K562 (cell line): ENCODE measurements at regions not wholly inside any gene's neighbourhood (a gene's known extent, or its start where the extent isn't known, plus 50 kb on each side); places are given as distances from the start of the nearest gene placed in this dataset.

ENCODE experiments used
- ATAC-seq: fragments of 200-7000 bp; cut with Tn5 transposase; 3 replicates; pipeline ENCODE4 v1.9.1; 2020; ENCODE audit warnings: moderate library complexity
- BruUV-seq: library from RNA; stranded (reverse); fragments of 400-500 nt; replicated peaks from 2 replicates; lab custom pipeline; 2021; lab: Mats Ljungman, UMichigan
- CTCF ChIA-PET: fragments of 300-600 bp; formaldehyde crosslinking; extraction: SDS; loops from one replicate; lab custom pipeline; 2021; ENCODE audit warnings: low intra/inter-chr PET ratio; lab: Yijun Ruan, JAX
- POLR2A ChIA-PET: fragments of 300-600, 350-650 bp; sonication (Branson Sonifier 250); formaldehyde crosslinking; extraction: SDS; loops from one replicate; lab custom pipeline; 2021; ENCODE audit warnings: antibody characterized with exemption, inconsistent platforms; lab: Yijun Ruan, JAX
- DNase-seq, 4 experiments: peaks; one replicate each; pipeline versions ENCODE4 v3.0.0 to v3.0.0-alpha.2; 2011 to 2018; ENCODE audit warnings: low spot score in 3 of 4, mixed read lengths in 3 of 4; ENCODE audit errors: extremely low read depth in 1 of 4
- FAIRE-seq: peaks from 2 replicates; lab custom pipeline; 2011; peaks lifted over from hg19 to GRCh38; lab: Jason Lieb, UNC
- H2AFZ ChIP-seq: 2 replicates; pipeline ENCODE4 v1.6.0; 2011; ENCODE audit warnings: low read depth, low read length, control low read depth, inconsistent platforms
- H3K27ac ChIP-seq: fragments of 200-600 bp; 3 replicates; pipeline ENCODE4 v1.8.0; 2011; ENCODE audit warnings: low read depth, mild to moderate bottlenecking, control low read depth, inconsistent platforms, low read length, moderate library complexity, mixed read lengths; ENCODE audit errors: extremely low read depth
- H3K27me3 ChIP-seq, 2 experiments: fragments of 300-600 bp in 1 of 2; 2 replicates in 1 of 2; 3 replicates in 1 of 2; pipeline versions ENCODE4 v1.6.0 to v1.8.0; 2011; ENCODE audit warnings: inconsistent platforms in 2 of 2, low read length in 2 of 2, mild to moderate bottlenecking in 1 of 2, mixed read lengths in 1 of 2, moderate library complexity in 1 of 2; ENCODE audit not compliant: control insufficient read depth in 2 of 2, insufficient read depth in 2 of 2
- H3K36me3 ChIP-seq: fragments of 300-600 bp; 3 replicates; pipeline ENCODE4 v1.8.0; 2011; ENCODE audit warnings: mild to moderate bottlenecking, low read length, inconsistent platforms; ENCODE audit not compliant: control insufficient read depth, insufficient read depth
- H3K4me1 ChIP-seq, 2 experiments: fragments of 200-600 bp in 1 of 2; replicated peaks in 1 of 2; 2 replicates in 1 of 2; 3 replicates in 1 of 2; pipeline versions ENCODE4 v1.5.1 to v1.8.0; 2011; ENCODE audit warnings: inconsistent platforms in 2 of 2, low read length in 2 of 2, mild to moderate bottlenecking in 1 of 2, mixed read lengths in 1 of 2, moderate library complexity in 1 of 2; ENCODE audit not compliant: control insufficient read depth in 2 of 2, insufficient read depth in 2 of 2
- H3K4me2 ChIP-seq: 2 replicates; pipeline ENCODE4 v1.6.1; 2011; ENCODE audit warnings: low read length, control low read depth, inconsistent platforms, mixed read lengths; ENCODE audit not compliant: insufficient read depth
- H3K4me3 ChIP-seq: fragments of 200-600 bp; sonication (generic), shearing (Covaris generic); 2 replicates; pipeline ENCODE4 v1.5.1; 2016; ENCODE audit warnings: control low read depth, inconsistent platforms
- H3K79me2 ChIP-seq: fragments of 200-600 bp; 3 replicates; pipeline ENCODE4 v1.8.0; 2011; ENCODE audit warnings: low read length, inconsistent platforms; ENCODE audit not compliant: control insufficient read depth, insufficient read depth
- H3K9ac ChIP-seq, 2 experiments: 2 replicates each; pipeline versions ENCODE4 v1.6.0 to v1.6.1; 2011; ENCODE audit warnings: low read depth in 2 of 2, low read length in 2 of 2, control low read depth in 1 of 2, inconsistent platforms in 1 of 2, mild to moderate bottlenecking in 1 of 2, mixed read lengths in 1 of 2; ENCODE audit not compliant: insufficient read depth in 1 of 2
- H3K9me1 ChIP-seq: one replicate; pipeline ENCODE4 v1.6.0; 2011; ENCODE audit warnings: inconsistent platforms, mild to moderate bottlenecking, low read length, moderate library complexity; ENCODE audit not compliant: control insufficient read depth, insufficient read depth
- H3K9me3 ChIP-seq: replicated peaks from 2 replicates; pipeline ENCODE4 v1.5.1; 2011; ENCODE audit warnings: low read depth, low read length, inconsistent platforms; ENCODE audit not compliant: control insufficient read depth, insufficient read depth
- H4K20me1 ChIP-seq: replicated peaks from 2 replicates; pipeline ENCODE4 v1.6.1; 2011; ENCODE audit warnings: low read length, inconsistent platforms, mixed read lengths; ENCODE audit not compliant: control insufficient read depth, insufficient read depth
- HMG20A ChIP-seq: fragments of 450-650 bp; formaldehyde crosslinking; conservative IDR thresholded peaks from 2 replicates; pipeline ENCODE4 v1.4.0; 2020; ENCODE audit warnings: mild to moderate bottlenecking, mixed read lengths
- NBN ChIP-seq: fragments of 450-650 bp; IDR thresholded peaks from 2 replicates; pipeline ENCODE4 v1.6.1; 2016; ENCODE audit warnings: low read depth, mild to moderate bottlenecking
- SAFB ChIP-seq: fragments of 200-400 bp; formaldehyde crosslinking; IDR thresholded peaks from 2 replicates; pipeline ENCODE4 v1.6.1; 2017; ENCODE audit warnings: low read depth, low read length, borderline replicate concordance
- SRSF1 ChIP-seq: fragments of 200-400 bp; formaldehyde crosslinking; IDR thresholded peaks from 2 replicates; pipeline ENCODE4 v1.6.1; 2017; ENCODE audit warnings: mild to moderate bottlenecking, low read depth, low read length, moderate library complexity
- TBP ChIP-seq: optimal IDR thresholded peaks from 2 replicates; pipeline ENCODE3; 2011; ENCODE audit warnings: low read depth, low read length, improper control_type of control experiment
- WGBS: fragments of 100-300 bp; shearing (Covaris generic); methylation state at CpG from one replicate; pipeline ENCODE4 v1.1.6; 2016; ENCODE audit warnings: low coverage, mixed read lengths; ENCODE audit not compliant: insufficient coverage; ENCODE audit errors: missing lambda C conversion rate; 5-methylcytosine and 5-hydroxymethylcytosine counted together
- in situ Hi-C: fragments of 300-500 bp; cut with MboI; formaldehyde crosslinking; loops from 4 replicates; pipeline ENCODE4 v1.15.0; 2018; ENCODE audit warnings: inconsistent platforms, mixed read lengths
- intact Hi-C: fragments of 100-400 bp; cut with micrococcal nuclease; formaldehyde crosslinking; loops from 2 replicates; pipeline ENCODE4 v1.14.2; 2022
- TF ChIP-seq, protein P1 (sequence below): fragments of 450-650 bp; IDR thresholded peaks from 2 replicates; pipeline ENCODE4 v1.6.1; 2014; ENCODE audit warnings: low read depth, mild to moderate bottlenecking, moderate library complexity, borderline replicate concordance
- TF ChIP-seq, protein P2 (sequence below): sonication (generic); formaldehyde crosslinking; IDR thresholded peaks from 2 replicates; pipeline ENCODE4 v1.8.1; 2022; ENCODE audit warnings: missing genetic modification reagents

DNA sequence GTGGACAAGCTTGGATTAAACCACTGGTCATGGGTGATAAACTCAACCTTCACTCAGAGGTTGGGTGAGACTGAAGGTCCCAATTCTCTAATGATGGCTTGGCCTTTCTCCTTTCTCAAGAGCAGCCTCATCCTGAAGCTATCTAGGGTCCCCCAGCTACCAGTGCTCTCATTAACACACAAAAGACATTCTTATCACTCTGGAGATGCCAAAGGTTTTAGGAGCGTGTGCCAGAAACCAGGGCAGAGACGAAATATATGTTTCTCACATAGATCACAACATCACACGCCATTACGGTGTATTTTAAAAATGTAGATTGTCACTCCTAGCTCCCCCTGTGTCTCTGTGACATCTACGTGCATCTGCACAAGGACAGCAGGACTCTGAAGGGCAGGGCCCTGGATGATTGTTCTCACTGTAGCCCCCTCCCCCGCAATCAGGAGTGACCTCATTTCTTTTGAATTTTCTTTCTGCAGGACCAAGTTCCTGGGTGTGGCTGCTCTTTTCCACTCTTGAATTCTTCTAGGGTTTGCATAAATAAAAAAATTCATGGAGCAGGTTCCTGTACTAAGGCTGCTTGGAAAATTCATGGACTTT, 311.3 kb downstream of the GADD45G start (continued):
- TF ChIP-seq, protein P1, sequence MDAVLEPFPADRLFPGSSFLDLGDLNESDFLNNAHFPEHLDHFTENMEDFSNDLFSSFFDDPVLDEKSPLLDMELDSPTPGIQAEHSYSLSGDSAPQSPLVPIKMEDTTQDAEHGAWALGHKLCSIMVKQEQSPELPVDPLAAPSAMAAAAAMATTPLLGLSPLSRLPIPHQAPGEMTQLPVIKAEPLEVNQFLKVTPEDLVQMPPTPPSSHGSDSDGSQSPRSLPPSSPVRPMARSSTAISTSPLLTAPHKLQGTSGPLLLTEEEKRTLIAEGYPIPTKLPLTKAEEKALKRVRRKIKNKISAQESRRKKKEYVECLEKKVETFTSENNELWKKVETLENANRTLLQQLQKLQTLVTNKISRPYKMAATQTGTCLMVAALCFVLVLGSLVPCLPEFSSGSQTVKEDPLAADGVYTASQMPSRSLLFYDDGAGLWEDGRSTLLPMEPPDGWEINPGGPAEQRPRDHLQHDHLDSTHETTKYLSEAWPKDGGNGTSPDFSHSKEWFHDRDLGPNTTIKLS = no peak
- TF ChIP-seq NBN (no peak), SAFB (no peak)

DNA sequence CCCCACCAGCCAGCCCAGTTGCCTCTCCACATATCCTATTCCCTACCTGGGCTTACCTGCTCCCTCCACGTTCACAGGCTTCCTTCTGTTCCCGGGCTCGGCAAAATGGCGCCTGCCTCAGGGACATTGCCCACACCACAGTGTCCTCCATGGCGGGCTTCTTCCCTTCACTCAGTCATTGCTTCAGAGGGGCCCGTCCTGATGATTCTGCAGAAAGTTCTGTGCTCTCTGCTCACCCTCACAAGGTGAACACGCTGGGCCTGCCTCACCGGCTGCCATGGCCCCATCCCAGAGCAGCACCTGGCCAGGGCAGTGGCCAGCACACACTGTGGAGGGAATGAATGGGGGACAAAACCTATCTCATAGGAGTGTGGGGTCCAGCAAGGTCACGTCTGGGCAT, 313.0 kb downstream of the GADD45G start:
- Histone ChIP-seq H3K4me2 (no peak overlapping the region), H4K20me1 (no peaks in the 10 kb centered on the region), H3K9ac (no peak overlapping the region), H2AFZ (no peak overlapping the region), H3K4me1 (no peaks in the 10 kb centered on the region), H3K27me3 (peaks cover 0 to 15% of the 10 kb centered on the region in 2 experiments; a peak in 2 of 5 replicates), H3K9me1 (no peaks in the 10 kb centered on the region), H3K27ac (no peak overlapping the region), H3K4me3 (no peak overlapping the region), H3K36me3 (no peaks in the 10 kb centered on the region), H3K9me3 (no peaks in the 10 kb centered on the region), H3K79me2 (no peaks in the 10 kb centered on the region)
- intact Hi-C loops (no loop called here), in situ Hi-C loops (no loop called here)
- ChIA-PET CTCF (no interaction called here), POLR2A (no interaction called here)
- WGBS = 0% methylated on average over 7 of the region's 9 CpGs
- ATAC-seq = no peak
- no TSS peak for BruUV-seq
- FAIRE-seq = no peak
- DNase-seq = no peak
- no peak for TF ChIP-seq HMG20A (CRISPR knock-in tag)
- TF ChIP-seq, protein P2, sequence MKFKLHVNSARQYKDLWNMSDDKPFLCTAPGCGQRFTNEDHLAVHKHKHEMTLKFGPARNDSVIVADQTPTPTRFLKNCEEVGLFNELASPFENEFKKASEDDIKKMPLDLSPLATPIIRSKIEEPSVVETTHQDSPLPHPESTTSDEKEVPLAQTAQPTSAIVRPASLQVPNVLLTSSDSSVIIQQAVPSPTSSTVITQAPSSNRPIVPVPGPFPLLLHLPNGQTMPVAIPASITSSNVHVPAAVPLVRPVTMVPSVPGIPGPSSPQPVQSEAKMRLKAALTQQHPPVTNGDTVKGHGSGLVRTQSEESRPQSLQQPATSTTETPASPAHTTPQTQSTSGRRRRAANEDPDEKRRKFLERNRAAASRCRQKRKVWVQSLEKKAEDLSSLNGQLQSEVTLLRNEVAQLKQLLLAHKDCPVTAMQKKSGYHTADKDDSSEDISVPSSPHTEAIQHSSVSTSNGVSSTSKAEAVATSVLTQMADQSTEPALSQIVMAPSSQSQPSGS (CRISPR knock-in tag) = no peak
- TF ChIP-seq SRSF1 = no peak
- TF ChIP-seq TBP = no peak
